SK-N-SH (cell line): ENCODE measurements at regions not wholly inside any gene's neighbourhood (a gene's known extent, or its start where the extent isn't known, plus 50 kb on each side); places are given as distances from the start of the nearest gene placed in this dataset.

Source experiments
- CTCF ChIA-PET: fragments of 300-600, 350-600 bp; formaldehyde crosslinking; extraction: SDS; loops from one replicate; lab custom pipeline; 2021; lab: Yijun Ruan, JAX
- POLR2A ChIA-PET: fragments of 350-600 bp; sonication (Branson Sonifier 250); formaldehyde crosslinking; extraction: SDS; loops from one replicate; lab custom pipeline; 2020; ENCODE audit warnings: antibody characterized with exemption, inconsistent platforms; lab: Yijun Ruan, JAX
- DNase-seq: peaks from one replicate; pipeline ENCODE4 v3.0.0; 2012
- H2AFZ ChIP-seq: fragments of 200-600 bp; sonication (generic); 2 replicates; pipeline ENCODE4 v1.8.1; 2016; ENCODE audit warnings: antibody characterized with exemption, mild to moderate bottlenecking, low read depth
- H3F3A ChIP-seq: fragments of 200-600 bp; sonication (generic); replicated peaks from 2 replicates; pipeline ENCODE3; 2016; ENCODE audit warnings: antibody characterized with exemption, mild to moderate bottlenecking; ENCODE audit not compliant: insufficient read depth
- H3K27ac ChIP-seq, 2 experiments: fragments of 200-500 bp in 1 of 2; fragments of 200-600 bp in 1 of 2; sonication (Bioruptor generic) in 1 of 2; sonication (generic), shearing (Covaris generic) in 1 of 2; 2 replicates each; pipeline versions ENCODE4 v1.5.1 to v1.6.1; 2014 to 2016; ENCODE audit warnings: low read depth in 2 of 2, inconsistent platforms in 1 of 2, low read length in 1 of 2, mild to moderate bottlenecking in 1 of 2, mixed read lengths in 1 of 2
- H3K27me3 ChIP-seq: fragments of 200-600 bp; sonication (generic), shearing (Covaris generic); 2 replicates; pipeline ENCODE4 v1.6.1; 2016; ENCODE audit warnings: mixed run types; ENCODE audit not compliant: insufficient read depth
- H3K36me3 ChIP-seq, 2 experiments: fragments of 200-500 bp in 1 of 2; fragments of 200-600 bp in 1 of 2; sonication (Bioruptor generic) in 1 of 2; sonication (generic) in 1 of 2; replicated peaks in 1 of 2; 2 replicates each; pipeline versions ENCODE3 to v1.5.1; 2014 to 2016; ENCODE audit warnings: low read length in 1 of 2, mild to moderate bottlenecking in 1 of 2; ENCODE audit not compliant: insufficient read depth in 2 of 2, control insufficient read depth in 1 of 2
- H3K4me1 ChIP-seq, 2 experiments: fragments of 200-500 bp in 1 of 2; fragments of 200-600 bp in 1 of 2; sonication (Bioruptor generic) in 1 of 2; sonication (generic), shearing (Covaris generic) in 1 of 2; 2 replicates each; pipeline versions ENCODE4 v1.5.1 to v1.6.1; 2014 to 2016; ENCODE audit warnings: low read depth in 1 of 2, low read length in 1 of 2, mixed run types in 1 of 2; ENCODE audit not compliant: insufficient read depth in 2 of 2, control insufficient read depth in 1 of 2
- H3K4me2 ChIP-seq: fragments of 200-600 bp; sonication (generic), shearing (Covaris generic); 2 replicates; pipeline ENCODE4 v1.6.1; 2017; ENCODE audit warnings: mixed run types
- H3K4me3 ChIP-seq, 2 experiments: fragments of 200-500 bp in 1 of 2; fragments of 200-600 bp in 1 of 2; sonication (Bioruptor generic) in 1 of 2; sonication (generic), shearing (Covaris generic) in 1 of 2; 2 replicates each; pipeline versions ENCODE4 v1.5.1 to v1.8.1; 2014 to 2016; ENCODE audit warnings: low read depth in 2 of 2, inconsistent platforms in 1 of 2, low read length in 1 of 2, mild to moderate bottlenecking in 1 of 2, mixed read lengths in 1 of 2, moderate library complexity in 1 of 2
- H3K79me2 ChIP-seq: fragments of 200-600 bp; sonication (generic); 2 replicates; pipeline ENCODE4 v1.8.1; 2017; ENCODE audit warnings: mild to moderate bottlenecking; ENCODE audit not compliant: insufficient read depth
- H3K9ac ChIP-seq: fragments of 200-600 bp; sonication (generic); 2 replicates; pipeline ENCODE4 v1.6.1; 2017; ENCODE audit warnings: mixed run types
- H3K9me2 ChIP-seq: fragments of 200-600 bp; sonication (generic); 2 replicates; pipeline ENCODE4 v1.6.1; 2017; ENCODE audit warnings: mixed run types
- H3K9me3 ChIP-seq: fragments of 200-600 bp; sonication (generic); 2 replicates; pipeline ENCODE4 v1.6.1; 2017; ENCODE audit warnings: mixed run types, mild to moderate bottlenecking, moderate library complexity
- H4K20me1 ChIP-seq: fragments of 200-600 bp; sonication (generic); 2 replicates; pipeline ENCODE4 v1.6.1; 2017; ENCODE audit warnings: mild to moderate bottlenecking, mixed run types; ENCODE audit not compliant: insufficient read depth
- EP300 ChIP-seq, 2 experiments: IDR thresholded peaks; 2 replicates each; pipeline versions ENCODE4 v1.4.0 to v1.6.1; 2012; ENCODE audit warnings: borderline replicate concordance in 1 of 2, low read depth in 1 of 2, low read length in 1 of 2
- FOXM1 ChIP-seq: IDR thresholded peaks from 2 replicates; pipeline ENCODE4 v1.4.0; 2012; ENCODE audit warnings: low read depth, mild to moderate bottlenecking
- GATA2 ChIP-seq: sonication (generic); formaldehyde crosslinking; IDR thresholded peaks from 2 replicates; pipeline ENCODE4 v1.5.0; 2020; ENCODE audit warnings: mild to moderate bottlenecking, missing genetic modification reagents
- JUND ChIP-seq: IDR thresholded peaks from 2 replicates; pipeline ENCODE4 v1.4.0; 2012
- MXI1 ChIP-seq: IDR thresholded peaks from 2 replicates; pipeline ENCODE4 v1.6.1; 2012; ENCODE audit warnings: mild to moderate bottlenecking, low read depth, low read length, improper control_type of control experiment
- NFIC ChIP-seq: IDR thresholded peaks from 2 replicates; pipeline ENCODE4 v1.4.0; 2012; ENCODE audit warnings: borderline replicate concordance
- RXRA ChIP-seq: IDR thresholded peaks from 2 replicates; pipeline ENCODE4 v1.4.0; 2012; ENCODE audit warnings: low read depth, mild to moderate bottlenecking, borderline replicate concordance
- SIN3A ChIP-seq: IDR thresholded peaks from 2 replicates; pipeline ENCODE4 v1.6.1; 2012; ENCODE audit warnings: low read depth, mild to moderate bottlenecking, low read length, moderate library complexity, borderline replicate concordance
- SMC3 ChIP-seq: IDR thresholded peaks from 2 replicates; pipeline ENCODE4 v1.6.1; 2012; ENCODE audit warnings: low read depth, low read length, improper control_type of control experiment
- YY1 ChIP-seq: IDR thresholded peaks from 2 replicates; pipeline ENCODE4 v1.4.0; 2012; ENCODE audit warnings: low read depth, mild to moderate bottlenecking
- WGBS: methylation state at CpG from one replicate; pipeline ENCODE4 v1.1.6; 2017; ENCODE audit warnings: low lambda C conversion rate; 5-methylcytosine and 5-hydroxymethylcytosine counted together
- TF ChIP-seq, protein P1 (sequence below): fragments of 150-350 bp; IDR thresholded peaks from 2 replicates; pipeline ENCODE4 v1.6.1; 2016; ENCODE audit warnings: mild to moderate bottlenecking, low read depth, low read length
- TF ChIP-seq, protein P2 (sequence below): IDR thresholded peaks from 2 replicates; pipeline ENCODE4 v1.4.0; 2012; ENCODE audit warnings: low read depth
- TF ChIP-seq, protein P3 (sequence below): IDR thresholded peaks from 2 replicates; pipeline ENCODE4 v1.4.0; 2012; ENCODE audit warnings: low read depth, borderline replicate concordance
- TF ChIP-seq, protein P4 (sequence below): IDR thresholded peaks from 2 replicates; pipeline ENCODE4 v1.6.1; 2012; ENCODE audit warnings: mild to moderate bottlenecking, low read depth, low read length, moderate library complexity

DNA sequence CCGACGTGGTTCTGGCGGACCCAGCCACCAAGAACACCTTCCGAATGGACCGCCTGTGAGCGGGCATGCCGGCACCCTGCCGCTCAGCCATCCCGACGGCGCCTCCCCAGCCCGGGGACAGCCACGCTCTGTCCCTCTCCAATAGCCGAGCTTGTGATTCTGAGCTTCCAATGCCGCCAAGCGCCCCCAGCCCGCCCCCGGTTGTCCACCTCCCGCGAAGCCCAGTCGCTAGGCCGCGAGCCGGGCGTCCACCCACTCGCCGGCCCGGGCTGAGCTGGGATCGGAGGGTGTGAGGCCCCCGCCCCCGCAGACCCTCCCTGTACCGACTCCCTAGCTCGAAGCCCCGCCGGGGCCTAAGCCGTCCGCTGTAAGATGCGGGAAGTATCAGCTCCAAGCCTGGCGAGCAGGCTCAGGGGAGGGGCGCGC lies 1195.1 kb upstream of the CHAC2 start:
- CTCF ChIA-PET, result no interaction called here
- Histone ChIP-seq H3K4me1 (no peaks in the 10 kb centered on the region), H2AFZ (no peak overlapping the region)
- TF ChIP-seq, protein P1, sequence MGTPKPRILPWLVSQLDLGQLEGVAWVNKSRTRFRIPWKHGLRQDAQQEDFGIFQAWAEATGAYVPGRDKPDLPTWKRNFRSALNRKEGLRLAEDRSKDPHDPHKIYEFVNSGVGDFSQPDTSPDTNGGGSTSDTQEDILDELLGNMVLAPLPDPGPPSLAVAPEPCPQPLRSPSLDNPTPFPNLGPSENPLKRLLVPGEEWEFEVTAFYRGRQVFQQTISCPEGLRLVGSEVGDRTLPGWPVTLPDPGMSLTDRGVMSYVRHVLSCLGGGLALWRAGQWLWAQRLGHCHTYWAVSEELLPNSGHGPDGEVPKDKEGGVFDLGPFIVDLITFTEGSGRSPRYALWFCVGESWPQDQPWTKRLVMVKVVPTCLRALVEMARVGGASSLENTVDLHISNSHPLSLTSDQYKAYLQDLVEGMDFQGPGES, result no peak
- TF ChIP-seq RXRA (no peak), SMC3 (no peak), SIN3A (no peak), YY1 (no peak), MXI1 (no peak), GATA2 (CRISPR knock-in tag) (no peak), FOXM1 (no peak), JUND (no peak), EP300 (IDR thresholded peaks at IDR 0.05; ENCODE audit: borderline replicate concordance in 1 of 2, low read depth in 1 of 2, low read length in 1 of 2) (no peak), NFIC (no peak)
- TF ChIP-seq, protein P2, sequence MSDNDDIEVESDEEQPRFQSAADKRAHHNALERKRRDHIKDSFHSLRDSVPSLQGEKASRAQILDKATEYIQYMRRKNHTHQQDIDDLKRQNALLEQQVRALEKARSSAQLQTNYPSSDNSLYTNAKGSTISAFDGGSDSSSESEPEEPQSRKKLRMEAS, result no peak
- TF ChIP-seq, protein P3, sequence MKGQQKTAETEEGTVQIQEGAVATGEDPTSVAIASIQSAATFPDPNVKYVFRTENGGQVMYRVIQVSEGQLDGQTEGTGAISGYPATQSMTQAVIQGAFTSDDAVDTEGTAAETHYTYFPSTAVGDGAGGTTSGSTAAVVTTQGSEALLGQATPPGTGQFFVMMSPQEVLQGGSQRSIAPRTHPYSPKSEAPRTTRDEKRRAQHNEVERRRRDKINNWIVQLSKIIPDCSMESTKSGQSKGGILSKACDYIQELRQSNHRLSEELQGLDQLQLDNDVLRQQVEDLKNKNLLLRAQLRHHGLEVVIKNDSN, result no peak
- TF ChIP-seq, protein P4, sequence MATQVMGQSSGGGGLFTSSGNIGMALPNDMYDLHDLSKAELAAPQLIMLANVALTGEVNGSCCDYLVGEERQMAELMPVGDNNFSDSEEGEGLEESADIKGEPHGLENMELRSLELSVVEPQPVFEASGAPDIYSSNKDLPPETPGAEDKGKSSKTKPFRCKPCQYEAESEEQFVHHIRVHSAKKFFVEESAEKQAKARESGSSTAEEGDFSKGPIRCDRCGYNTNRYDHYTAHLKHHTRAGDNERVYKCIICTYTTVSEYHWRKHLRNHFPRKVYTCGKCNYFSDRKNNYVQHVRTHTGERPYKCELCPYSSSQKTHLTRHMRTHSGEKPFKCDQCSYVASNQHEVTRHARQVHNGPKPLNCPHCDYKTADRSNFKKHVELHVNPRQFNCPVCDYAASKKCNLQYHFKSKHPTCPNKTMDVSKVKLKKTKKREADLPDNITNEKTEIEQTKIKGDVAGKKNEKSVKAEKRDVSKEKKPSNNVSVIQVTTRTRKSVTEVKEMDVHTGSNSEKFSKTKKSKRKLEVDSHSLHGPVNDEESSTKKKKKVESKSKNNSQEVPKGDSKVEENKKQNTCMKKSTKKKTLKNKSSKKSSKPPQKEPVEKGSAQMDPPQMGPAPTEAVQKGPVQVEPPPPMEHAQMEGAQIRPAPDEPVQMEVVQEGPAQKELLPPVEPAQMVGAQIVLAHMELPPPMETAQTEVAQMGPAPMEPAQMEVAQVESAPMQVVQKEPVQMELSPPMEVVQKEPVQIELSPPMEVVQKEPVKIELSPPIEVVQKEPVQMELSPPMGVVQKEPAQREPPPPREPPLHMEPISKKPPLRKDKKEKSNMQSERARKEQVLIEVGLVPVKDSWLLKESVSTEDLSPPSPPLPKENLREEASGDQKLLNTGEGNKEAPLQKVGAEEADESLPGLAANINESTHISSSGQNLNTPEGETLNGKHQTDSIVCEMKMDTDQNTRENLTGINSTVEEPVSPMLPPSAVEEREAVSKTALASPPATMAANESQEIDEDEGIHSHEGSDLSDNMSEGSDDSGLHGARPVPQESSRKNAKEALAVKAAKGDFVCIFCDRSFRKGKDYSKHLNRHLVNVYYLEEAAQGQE, result no peak
- TF ChIP-seq, all 33 proteins: peak for 0
- no peak overlapping the region for H3K4me3 ChIP-seq
- POLR2A ChIA-PET, result interaction anchor here (0.6 kb wide), 1 partner anchor 343 kb away, joined by 3 read pairs; no protein-coding TSS in a partner anchor
- no peaks in the 10 kb centered on the region for H3K9me3 ChIP-seq
- no peak overlapping the region for H3K27ac ChIP-seq
- 79% methylated on average over 24 of the region's 41 CpGs for WGBS
- H3K79me2 ChIP-seq, result no peaks in the 10 kb centered on the region
- H3K9me2 ChIP-seq, result no peaks in the 10 kb centered on the region
- H3K36me3 ChIP-seq, result no peaks in the 10 kb centered on the region
- H3K27me3 ChIP-seq, result no peaks in the 10 kb centered on the region
- H3K4me2 ChIP-seq, result no peak overlapping the region
- no peaks in the 10 kb centered on the region for H4K20me1 ChIP-seq
- no peak overlapping the region for H3K9ac ChIP-seq
- peak; percentile 3 for DNase-seq
- H3F3A ChIP-seq, result no peaks in the 10 kb centered on the region
